Endodermal cell (in vitro differentiated cells): ENCODE measurements at regions not wholly inside any gene's neighbourhood (a gene's known extent, or its start where the extent isn't known, plus 50 kb on each side); places are given as distances from the start of the nearest gene placed in this dataset.

Experiments
- DNase-seq: peaks from one replicate; pipeline ENCODE4 v3.0.0-alpha.2; 2017
- H3K27ac ChIP-seq: 2 replicates; pipeline ENCODE4 v1.5.1; 2013; ENCODE audit warnings: mild to moderate bottlenecking, low read depth, low read length, moderate library complexity
- H3K27me3 ChIP-seq: 2 replicates; pipeline ENCODE4 v1.6.1; 2013; ENCODE audit warnings: mild to moderate bottlenecking, low read length, moderate library complexity; ENCODE audit not compliant: insufficient read depth, control insufficient read depth, poor library complexity, severe bottlenecking
- H3K36me3 ChIP-seq: 2 replicates; pipeline ENCODE4 v1.7.0; 2013; ENCODE audit warnings: mild to moderate bottlenecking, low read length, moderate library complexity; ENCODE audit not compliant: control insufficient read depth, insufficient read depth
- H3K4me1 ChIP-seq: one replicate; pipeline ENCODE4 v1.7.0; 2013; ENCODE audit warnings: low read length; ENCODE audit not compliant: control insufficient read depth, insufficient read depth
- H3K4me3 ChIP-seq: 2 replicates; pipeline ENCODE4 v1.5.1; 2013; ENCODE audit warnings: mild to moderate bottlenecking, low read length, moderate library complexity
- H3K9ac ChIP-seq: 2 replicates; pipeline ENCODE4 v1.6.1; 2013; ENCODE audit warnings: mild to moderate bottlenecking, low read length, moderate library complexity; ENCODE audit not compliant: poor library complexity, severe bottlenecking; ENCODE audit errors: extremely low read depth
- H3K9me3 ChIP-seq: 2 replicates; pipeline ENCODE4 v1.6.1; 2013; ENCODE audit warnings: mild to moderate bottlenecking, low read length, moderate library complexity; ENCODE audit not compliant: control insufficient read depth
- H3K27ac Mint-ChIP-seq: 2 replicates; pipeline ENCODE4 v1.8.0; 2020; ENCODE audit warnings: mixed read lengths
- H3K27me3 Mint-ChIP-seq: 2 replicates; pipeline ENCODE4 v1.8.0; 2021; ENCODE audit warnings: mild to moderate bottlenecking, mixed read lengths; ENCODE audit not compliant: insufficient read depth
- H3K36me3 Mint-ChIP-seq: 2 replicates; pipeline ENCODE4 v1.8.0; 2020; ENCODE audit warnings: low read depth, mixed read lengths
- H3K4me1 Mint-ChIP-seq: 2 replicates; pipeline ENCODE4 v1.8.0; 2020; ENCODE audit warnings: mixed read lengths
- H3K4me3 Mint-ChIP-seq: 2 replicates; pipeline ENCODE4 v1.8.0; 2020; ENCODE audit warnings: mild to moderate bottlenecking, moderate library complexity, mixed read lengths
- H3K9me3 Mint-ChIP-seq: 2 replicates; pipeline ENCODE4 v1.8.0; 2020; ENCODE audit warnings: mild to moderate bottlenecking, mixed read lengths
- WGBS, 2 experiments: methylation state at CpG; one replicate each; pipeline versions ENCODE4 v1.1.5 to v1.1.7; 2013; ENCODE audit warnings: missing lambda C conversion rate in 2 of 2, mixed read lengths in 1 of 2; ENCODE audit not compliant: insufficient coverage in 1 of 2, insufficient read length in 1 of 2; 5-methylcytosine and 5-hydroxymethylcytosine counted together
- TF ChIP-seq, protein P1 (sequence below): fragments of 200-600 bp; sonication (generic); conservative IDR thresholded peaks from 2 replicates; pipeline ENCODE4 v1.5.0; 2021; ENCODE audit warnings: antibody characterized with exemption, mild to moderate bottlenecking

DNA sequence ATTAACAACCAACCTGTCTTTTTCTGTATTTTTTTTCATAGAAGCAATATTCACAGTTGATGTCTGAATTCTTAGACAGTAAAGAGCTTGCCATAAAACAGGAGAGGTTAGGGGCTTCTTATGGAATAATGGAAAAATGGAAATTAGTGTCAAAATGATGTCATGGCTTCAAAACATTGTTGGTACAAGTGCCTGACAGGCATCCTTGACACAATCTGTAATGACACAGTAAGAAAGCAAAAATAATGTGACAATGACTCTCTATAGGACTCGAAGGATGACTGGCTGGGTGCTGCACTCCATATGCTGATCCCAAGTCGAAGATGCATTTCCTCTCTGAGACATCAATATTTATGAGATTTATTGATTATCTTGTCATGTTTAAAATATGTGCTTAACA, 205.3 kb upstream of the DACH1 start:
- Mint-ChIP-seq H3K4me3 (no peak overlapping the region), H3K9me3 (peaks cover 9% of the 10 kb centered on the region), H3K4me1 (peaks cover 29% of the 10 kb centered on the region), H3K36me3 (peaks cover 4% of the 10 kb centered on the region), H3K27ac (no peak overlapping the region), H3K27me3 (no peaks in the 10 kb centered on the region)
- H3K9ac ChIP-seq: no peak overlapping the region
- no peaks in the 10 kb centered on the region for H3K9me3 ChIP-seq
- no peak for DNase-seq
- no peaks in the 10 kb centered on the region for H3K27me3 ChIP-seq
- TF ChIP-seq, protein P1, sequence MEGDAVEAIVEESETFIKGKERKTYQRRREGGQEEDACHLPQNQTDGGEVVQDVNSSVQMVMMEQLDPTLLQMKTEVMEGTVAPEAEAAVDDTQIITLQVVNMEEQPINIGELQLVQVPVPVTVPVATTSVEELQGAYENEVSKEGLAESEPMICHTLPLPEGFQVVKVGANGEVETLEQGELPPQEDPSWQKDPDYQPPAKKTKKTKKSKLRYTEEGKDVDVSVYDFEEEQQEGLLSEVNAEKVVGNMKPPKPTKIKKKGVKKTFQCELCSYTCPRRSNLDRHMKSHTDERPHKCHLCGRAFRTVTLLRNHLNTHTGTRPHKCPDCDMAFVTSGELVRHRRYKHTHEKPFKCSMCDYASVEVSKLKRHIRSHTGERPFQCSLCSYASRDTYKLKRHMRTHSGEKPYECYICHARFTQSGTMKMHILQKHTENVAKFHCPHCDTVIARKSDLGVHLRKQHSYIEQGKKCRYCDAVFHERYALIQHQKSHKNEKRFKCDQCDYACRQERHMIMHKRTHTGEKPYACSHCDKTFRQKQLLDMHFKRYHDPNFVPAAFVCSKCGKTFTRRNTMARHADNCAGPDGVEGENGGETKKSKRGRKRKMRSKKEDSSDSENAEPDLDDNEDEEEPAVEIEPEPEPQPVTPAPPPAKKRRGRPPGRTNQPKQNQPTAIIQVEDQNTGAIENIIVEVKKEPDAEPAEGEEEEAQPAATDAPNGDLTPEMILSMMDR: no peak
- H3K4me1 ChIP-seq: peaks cover 10% of the 10 kb centered on the region
- no peak overlapping the region for H3K27ac ChIP-seq
- H3K36me3 ChIP-seq: no peaks in the 10 kb centered on the region
- WGBS, 2 experiments: 86 to 100% methylated on average over 1 to 2 of the region's 2 CpGs
- H3K4me3 ChIP-seq: no peak overlapping the region

DNA sequence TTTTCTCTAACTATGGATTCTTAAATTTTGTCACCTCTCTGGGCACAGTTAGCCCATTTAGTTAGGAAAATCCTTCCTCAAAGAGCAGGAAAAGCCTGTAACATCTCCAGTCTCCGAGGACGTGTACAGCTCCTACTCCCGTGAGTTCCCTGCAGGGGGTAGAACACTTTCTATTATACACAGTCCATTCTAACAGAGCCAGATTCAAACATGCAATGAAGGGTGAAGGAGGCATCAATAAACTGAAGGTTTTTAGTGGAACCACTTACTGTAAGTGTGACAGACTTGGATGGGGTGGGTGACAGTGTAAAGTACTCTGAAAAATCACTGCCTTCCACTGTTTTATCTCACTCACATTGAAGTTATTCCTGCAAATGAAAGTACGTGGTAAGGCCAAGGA, 204.7 kb upstream of the DACH1 start:
- WGBS, 2 experiments: 87% methylated on average over 3 of the region's 4 CpGs; no CpG with 5 or more reads in 1 of the 2 experiments
- Mint-ChIP-seq H3K27ac (no peak overlapping the region), H3K36me3 (peaks cover 6% of the 10 kb centered on the region)

DNA sequence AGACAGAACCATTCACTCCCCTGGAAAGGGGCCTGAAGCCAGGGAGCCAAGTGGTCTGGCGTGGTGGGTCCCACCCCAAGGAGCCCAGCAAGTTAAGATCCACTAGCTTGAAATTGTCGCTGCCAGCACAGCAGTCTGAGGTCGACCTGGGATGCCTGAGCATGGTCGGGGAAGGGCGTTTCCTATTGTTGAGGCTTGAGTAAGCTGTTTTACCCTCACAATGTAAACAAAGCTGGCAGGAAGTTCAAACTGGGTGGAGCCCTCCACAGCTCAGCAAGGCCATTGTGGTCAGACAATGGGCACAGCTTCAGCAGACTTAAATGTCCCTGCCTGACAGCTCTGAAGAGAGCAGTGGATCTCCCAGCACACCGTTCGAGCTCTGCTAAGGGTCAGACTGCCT, 195.6 kb upstream of the DACH1 start:
- Histone ChIP-seq H3K27ac (no peak overlapping the region), H3K4me1 (no peaks in the 10 kb centered on the region), H3K36me3 (no peaks in the 10 kb centered on the region), H3K27me3 (no peaks in the 10 kb centered on the region), H3K9me3 (peaks cover 47% of the 10 kb centered on the region), H3K9ac (no peak overlapping the region), H3K4me3 (peak overlapping the region; percentile 47)
- TF ChIP-seq, protein P1: no peak
- Mint-ChIP-seq H3K4me3 (peak overlapping the region; percentile 16), H3K4me1 (peaks cover 8% of the 10 kb centered on the region), H3K27me3 (peaks cover 5% of the 10 kb centered on the region), H3K36me3 (peaks cover 9% of the 10 kb centered on the region), H3K9me3 (peaks cover 58% of the 10 kb centered on the region), H3K27ac (no peak overlapping the region)
- 48 to 58% methylated on average over 6 to 7 of the region's 7 CpGs for WGBS, 2 experiments
- DNase-seq: peak; percentile 85

More for the DNA sequence above, 204.7 kb upstream of the DACH1 start:
- Histone ChIP-seq H3K36me3 (no peaks in the 10 kb centered on the region), H3K4me3 (no peak overlapping the region), H3K27ac (no peak overlapping the region), H3K27me3 (no peaks in the 10 kb centered on the region), H3K9me3 (no peaks in the 10 kb centered on the region), H3K4me1 (peaks cover 10% of the 10 kb centered on the region), H3K9ac (no peak overlapping the region)
- no peak for DNase-seq
- Mint-ChIP-seq H3K27me3 (no peaks in the 10 kb centered on the region), H3K4me3 (no peak overlapping the region), H3K4me1 (peaks cover 29% of the 10 kb centered on the region), H3K9me3 (peaks cover 14% of the 10 kb centered on the region)
- TF ChIP-seq, protein P1: no peak
